GM19452 (cell line): ENCODE measurements at regions not wholly inside any gene's neighbourhood (a gene's known extent, or its start where the extent isn't known, plus 50 kb on each side); places are given as distances from the start of the nearest gene placed in this dataset.

Experiments used
- ATAC-seq: cut with Tn5 transposase; IDR thresholded peaks from one replicate; pipeline ENCODE4 v1.9.1; 2021; ENCODE audit not compliant: unreplicated experiment

- no peak for ATAC-seq
These were observed 152.3 kb downstream of the PAX3 start for GRCh38 chr2:222146488-222146887.

DNA sequence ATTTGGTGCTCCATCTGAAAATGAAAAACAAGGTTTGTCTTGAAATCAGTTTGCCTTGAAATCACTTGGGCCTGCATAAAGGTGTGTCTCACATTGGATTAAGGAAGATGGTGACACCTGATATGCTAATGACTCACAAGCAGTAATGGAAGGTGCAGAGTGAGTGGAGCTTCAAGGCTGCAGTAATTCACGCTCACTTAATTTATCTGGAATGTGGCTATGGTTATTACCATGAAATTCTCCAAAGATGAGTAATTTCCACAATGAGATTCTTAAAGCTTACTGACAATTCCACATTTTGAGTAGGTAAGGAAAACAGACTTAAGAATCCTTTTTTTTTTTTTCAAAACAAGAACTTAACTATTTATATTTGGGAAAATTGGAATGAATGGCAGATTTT lies 156.8 kb downstream of the PAX3 start:
- no peak for ATAC-seq

DNA sequence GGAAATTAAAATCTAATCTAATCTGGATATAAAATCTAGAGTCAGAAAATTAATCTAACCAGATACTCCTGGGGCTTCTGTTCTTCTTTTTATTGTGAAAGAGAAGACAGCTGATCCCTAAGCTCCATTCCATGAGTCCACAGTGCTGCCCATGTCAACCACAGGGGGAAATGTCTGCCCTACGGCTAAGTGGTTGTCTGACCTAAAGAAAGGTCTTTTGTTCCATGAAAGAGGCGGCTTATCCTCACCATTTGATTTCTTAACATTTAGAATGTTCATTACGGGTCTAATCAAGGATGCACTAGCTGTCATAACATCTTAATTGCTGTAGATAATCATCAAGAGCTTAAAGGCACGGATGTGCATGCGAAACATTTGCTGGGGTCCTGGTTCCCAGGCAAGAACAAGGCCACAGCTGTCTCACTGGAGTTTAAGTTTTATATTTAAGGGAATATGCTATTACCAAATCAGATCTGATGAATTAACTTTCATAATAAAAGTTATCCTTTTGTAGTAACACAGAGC lies 162.6 kb downstream of the PAX3 start:
- ATAC-seq, result no peak

DNA sequence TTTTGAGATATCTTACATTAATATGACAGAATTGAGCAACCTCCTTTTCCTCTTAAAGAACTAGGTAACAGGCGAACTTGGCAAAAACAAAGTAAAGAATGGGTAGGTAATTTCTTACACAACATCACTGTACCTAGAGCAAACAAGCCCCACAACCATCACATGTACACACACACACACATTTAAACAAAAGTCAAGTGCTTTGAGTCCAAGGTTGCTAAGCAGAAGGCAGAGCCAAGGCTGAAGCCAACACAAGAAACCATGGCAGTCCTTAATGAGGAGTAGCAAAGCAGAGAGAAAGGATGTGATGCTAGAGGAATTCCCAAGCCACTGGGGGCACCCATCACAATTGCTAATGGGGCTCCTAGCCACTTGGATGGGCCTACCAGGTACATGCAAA lies 164.1 kb downstream of the PAX3 start:
- ATAC-seq, result no peak

DNA sequence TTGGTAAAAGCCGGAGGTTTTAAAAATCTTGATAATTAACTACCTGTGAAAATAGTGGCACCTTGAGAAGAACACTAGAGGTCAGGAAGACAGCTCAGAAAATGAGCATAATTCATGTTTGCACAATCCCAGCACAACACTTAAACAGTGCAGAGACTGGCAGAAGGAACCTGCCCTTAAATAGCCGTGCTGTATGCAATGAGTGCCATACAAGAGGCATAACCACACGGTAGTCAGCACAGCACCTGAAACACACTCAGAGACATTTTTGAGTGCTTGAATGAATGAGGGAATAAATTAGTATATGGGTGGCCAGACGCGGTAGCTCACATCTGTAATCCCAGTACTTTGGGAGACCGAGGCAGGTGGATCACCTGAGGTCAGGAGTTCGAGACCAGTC lies 164.9 kb downstream of the PAX3 start:
- ATAC-seq, result no peak

GRCh38 chr2:222130855-222131254 lies 167.9 kb downstream of the PAX3 start:
- ATAC-seq, result no peak

DNA sequence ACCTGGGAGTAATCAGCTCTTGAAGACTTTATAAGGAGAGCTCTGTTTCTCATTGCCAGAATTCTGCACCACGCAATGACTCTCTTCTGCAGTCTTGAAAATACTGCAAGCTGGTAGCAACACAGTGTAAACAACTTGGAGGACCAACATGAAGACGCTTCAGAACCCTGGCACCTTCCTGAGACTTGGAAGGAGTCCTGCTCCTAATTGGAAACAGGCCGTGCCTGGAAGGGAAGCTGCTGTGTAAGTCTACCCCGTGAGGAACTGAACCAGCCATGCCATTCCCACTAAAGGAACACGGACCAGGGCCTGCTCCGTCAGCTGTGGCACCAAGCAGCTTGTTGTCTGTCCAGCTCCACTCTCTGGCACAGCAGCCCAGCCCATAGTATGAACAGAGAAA lies 171.1 kb downstream of the PAX3 start:
- no peak for ATAC-seq

- ATAC-seq, result no peak
These were observed 177.9 kb downstream of the PAX3 start for GRCh38 chr2:222120933-222121332.

DNA sequence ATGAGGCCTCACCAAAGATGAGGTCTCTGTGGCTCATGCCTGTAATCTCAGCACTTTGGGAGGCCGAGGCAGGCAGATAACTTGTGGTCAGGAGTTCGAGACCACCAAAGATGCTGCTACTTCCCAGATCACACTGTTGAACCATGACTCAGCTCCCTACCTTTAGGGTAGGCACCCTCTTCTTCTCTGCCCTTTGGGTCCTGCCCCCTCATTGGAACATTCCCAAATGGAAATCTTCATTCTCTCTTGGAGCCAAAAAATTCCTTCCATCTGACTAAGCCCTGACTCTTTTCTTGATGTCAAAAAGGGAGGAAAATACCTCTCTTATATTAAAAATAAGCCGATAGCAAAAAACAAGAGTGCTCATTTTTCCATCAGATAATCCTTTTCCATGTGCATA lies 183.5 kb downstream of the PAX3 start:
- ATAC-seq, result no peak

DNA sequence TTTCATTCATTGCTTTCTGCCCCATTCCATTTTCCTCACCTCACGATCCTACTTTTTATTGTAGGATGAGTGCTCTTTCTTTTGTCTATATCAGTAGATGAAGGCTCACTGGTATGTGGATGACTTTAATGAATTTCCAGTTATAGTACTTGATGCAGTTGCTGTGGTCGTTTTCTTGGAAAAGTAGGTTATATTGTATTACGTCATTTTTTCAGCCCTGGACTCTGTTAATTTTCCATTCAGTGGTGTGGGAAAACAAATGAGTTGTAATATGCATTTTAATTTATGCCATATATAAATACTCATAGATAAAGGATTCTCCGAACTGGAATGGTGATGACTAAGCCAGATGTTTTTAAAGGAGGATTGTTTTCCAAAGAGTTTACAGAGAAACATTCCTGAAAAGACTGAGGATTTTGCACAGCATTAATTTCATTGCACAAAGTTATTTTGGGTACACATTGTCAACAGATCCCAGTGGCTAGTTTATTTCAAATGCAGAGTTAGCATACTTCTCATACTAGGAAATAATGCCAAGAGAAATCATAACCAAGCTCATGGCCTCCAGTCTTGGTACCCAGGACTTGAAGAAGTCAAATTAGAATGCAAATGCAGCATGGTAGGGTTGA lies 189.7 kb downstream of the PAX3 start:
- no peak for ATAC-seq

GRCh38 chr2:222108497-222108896 lies 190.3 kb downstream of the PAX3 start:
- no peak for ATAC-seq

DNA sequence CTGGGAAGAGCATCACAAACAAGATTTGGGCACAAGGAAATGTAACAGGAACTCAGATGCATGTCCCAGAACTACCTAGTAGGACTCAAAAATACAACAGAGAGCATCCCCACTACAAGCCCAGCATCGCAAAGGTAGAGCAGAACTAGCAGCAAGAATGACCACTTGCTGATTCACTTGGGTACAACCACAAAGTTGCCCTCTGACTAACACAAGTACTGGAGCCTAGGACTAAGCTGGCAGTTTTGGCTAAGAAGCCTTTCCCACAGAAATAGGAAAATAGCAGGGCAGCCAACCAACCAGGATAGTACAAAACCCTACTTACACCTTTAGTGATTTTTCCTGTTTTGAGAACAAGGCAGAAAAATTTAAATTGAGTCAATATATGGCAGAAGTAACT lies 193.8 kb downstream of the PAX3 start:
- ATAC-seq, result no peak

- ATAC-seq, result no peak
These were observed 196.0 kb downstream of the PAX3 start for GRCh38 chr2:222102575-222103349.

DNA sequence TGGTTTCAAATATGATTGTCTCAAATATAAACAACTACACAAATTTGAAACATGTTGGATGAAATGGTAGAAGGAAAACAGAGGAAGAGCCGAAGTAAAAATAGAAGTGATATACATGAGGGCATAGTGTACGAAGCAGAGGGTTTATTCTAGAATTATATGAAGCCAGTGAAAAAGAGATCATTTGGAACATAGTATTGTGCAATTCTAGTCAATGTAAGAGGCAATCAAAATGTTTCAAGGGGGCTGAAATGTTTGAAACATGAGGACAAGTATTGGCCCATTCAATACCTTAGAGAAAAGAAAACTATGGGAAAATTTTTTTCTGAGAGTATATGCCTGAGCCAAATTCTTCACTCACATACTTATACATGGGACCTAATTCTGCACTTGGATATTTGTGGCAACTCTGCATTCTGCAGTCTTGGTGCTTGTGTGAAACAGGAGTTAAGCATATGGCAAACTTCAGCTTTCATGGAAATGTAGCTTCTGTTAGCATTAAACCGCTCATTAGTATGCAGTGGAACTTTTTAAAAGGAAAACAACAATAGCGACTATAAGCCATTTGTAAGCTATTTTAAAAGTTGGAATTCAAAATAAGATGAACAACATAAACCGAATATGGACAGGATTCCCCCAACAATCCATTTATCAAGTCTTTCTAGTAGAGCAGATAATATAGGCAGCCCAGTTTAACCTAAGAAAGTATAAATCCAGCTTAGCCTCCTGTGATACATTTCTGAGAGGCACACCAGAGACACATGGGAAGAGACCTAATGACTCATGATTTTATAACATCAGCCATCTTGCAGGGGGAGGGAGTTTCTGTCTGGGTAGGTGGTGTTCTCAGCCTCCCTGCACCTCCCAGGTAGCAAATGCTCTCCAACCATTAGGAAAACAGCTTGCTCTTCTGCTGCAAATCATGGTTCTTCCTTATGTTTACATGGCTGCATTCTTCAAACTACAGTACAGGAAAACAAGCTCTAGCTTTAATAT lies 197.8 kb downstream of the PAX3 start:
- no peak for ATAC-seq

DNA sequence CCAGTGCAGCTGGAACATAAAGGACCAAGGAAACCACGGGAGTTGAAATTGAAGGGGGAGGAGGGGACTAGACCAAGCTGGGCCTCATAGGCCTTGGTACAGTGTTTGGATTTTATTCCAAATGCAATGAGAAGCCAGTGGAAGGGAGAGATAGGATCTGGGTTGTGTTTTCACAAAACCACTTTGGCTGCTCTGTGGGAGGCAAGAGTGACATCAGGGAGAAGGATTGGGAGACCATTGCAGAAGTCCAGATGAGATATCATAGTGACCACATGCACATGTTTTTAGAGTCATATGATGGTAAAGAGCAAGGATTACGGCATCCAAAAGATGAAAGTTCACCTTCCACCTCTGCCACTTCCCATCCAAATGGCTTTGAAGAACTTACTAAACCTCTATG lies 210.2 kb downstream of the PAX3 start:
- ATAC-seq, result no peak

GRCh38 chr2:222087998-222088397 lies 210.8 kb downstream of the PAX3 start:
- ATAC-seq, result no peak

DNA sequence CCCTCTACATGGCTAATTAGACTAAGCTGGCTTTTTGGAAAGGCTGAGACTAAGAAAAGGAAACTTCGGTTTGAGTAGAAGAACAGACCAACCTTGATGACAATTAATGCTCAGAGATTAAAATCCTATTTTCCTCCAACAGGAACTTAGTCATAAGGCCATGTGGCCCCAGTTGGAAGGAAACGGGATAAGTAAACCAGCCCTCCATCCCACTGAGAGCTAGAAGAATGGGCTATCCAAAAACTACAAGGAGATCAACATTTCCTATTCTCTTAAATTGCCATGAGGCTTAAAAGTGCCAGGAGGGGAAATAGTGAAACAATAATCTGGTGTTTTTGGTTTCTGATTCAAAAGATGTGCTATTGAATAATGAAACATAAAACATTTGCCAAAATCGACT lies 216.6 kb downstream of the PAX3 start:
- no peak for ATAC-seq

DNA sequence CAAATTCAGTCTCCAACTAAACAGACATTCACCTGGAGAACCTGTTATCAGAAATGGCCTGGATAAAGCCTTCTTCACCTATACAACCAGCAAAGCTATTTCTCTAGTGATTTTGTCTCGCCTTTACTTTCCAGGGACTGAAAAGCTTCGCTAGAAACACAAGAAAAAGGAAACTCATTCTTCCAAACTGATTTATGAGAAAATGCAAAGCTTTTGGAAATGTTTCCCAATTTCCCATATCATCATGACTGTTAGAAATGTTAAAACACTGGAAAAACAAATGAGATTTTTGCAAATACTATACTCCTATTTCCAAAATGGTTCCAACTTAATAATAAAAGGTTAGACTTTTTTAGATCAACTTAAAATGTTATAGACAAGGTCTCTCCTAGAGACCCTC lies 218.7 kb downstream of the PAX3 start:
- ATAC-seq, result no peak

- ATAC-seq, result no peak
These were observed 221.7 kb downstream of the PAX3 start for GRCh38 chr2:222076973-222077690.

- ATAC-seq, result no peak
These were observed 224.1 kb downstream of the PAX3 start for GRCh38 chr2:222074674-222075073.

GRCh38 chr2:222071911-222072310 lies 226.9 kb downstream of the PAX3 start:
- no peak for ATAC-seq
